ENCODE measurements at regions not wholly inside any gene's neighbourhood (a gene's known extent, or its start where the extent isn't known, plus 50 kb on each side); places are given as distances from the start of the nearest gene placed in this dataset.
A peak's percentile ranks its signal among the peaks of the same experiment; 100 is the strongest.

- no peak overlapping the region for H3K4me3 ChIP-seq (ENCODE audit: low read length)
- peak; percentile 49 for DNase-seq (ENCODE audit: low read depth)
- TF ChIP-seq, protein P1, sequence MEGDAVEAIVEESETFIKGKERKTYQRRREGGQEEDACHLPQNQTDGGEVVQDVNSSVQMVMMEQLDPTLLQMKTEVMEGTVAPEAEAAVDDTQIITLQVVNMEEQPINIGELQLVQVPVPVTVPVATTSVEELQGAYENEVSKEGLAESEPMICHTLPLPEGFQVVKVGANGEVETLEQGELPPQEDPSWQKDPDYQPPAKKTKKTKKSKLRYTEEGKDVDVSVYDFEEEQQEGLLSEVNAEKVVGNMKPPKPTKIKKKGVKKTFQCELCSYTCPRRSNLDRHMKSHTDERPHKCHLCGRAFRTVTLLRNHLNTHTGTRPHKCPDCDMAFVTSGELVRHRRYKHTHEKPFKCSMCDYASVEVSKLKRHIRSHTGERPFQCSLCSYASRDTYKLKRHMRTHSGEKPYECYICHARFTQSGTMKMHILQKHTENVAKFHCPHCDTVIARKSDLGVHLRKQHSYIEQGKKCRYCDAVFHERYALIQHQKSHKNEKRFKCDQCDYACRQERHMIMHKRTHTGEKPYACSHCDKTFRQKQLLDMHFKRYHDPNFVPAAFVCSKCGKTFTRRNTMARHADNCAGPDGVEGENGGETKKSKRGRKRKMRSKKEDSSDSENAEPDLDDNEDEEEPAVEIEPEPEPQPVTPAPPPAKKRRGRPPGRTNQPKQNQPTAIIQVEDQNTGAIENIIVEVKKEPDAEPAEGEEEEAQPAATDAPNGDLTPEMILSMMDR (conservative IDR thresholded peaks at IDR 0.05; ENCODE audit: low read length) = no peak
These were observed 635.0 kb upstream of the TENM3 start for GRCh38 chr4:181608181-181608580.

DNA sequence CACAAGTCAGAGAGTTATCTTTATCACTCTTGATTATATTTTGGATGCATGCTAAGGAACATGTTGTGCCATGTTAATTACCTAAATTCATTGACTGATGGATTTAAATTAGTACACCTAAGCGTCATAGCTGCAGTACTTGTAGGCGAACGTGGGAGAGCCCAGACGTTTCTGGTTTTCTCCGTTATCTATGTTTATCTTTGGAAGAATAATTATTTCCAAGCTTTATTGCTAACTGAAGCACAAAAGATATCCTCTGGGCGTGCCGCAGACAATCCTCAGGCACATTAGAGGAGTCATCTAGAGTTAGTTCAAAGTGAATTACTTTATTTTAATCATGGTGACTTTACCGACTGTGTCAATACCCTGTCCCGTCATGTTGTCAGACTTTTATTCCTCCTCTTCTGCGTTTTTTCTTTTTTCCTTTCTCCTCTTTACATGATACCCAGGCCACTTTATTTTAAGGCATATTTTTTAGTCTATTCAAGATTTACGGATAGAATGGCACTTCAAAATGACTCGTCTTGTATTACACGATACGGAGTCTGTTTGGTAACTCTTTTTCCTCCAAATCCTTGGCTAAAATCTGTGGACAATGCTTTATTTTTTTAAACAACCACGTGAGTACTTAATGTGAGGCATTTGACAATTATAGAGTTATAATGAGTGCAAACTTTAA, 632.0 kb upstream of the TENM3 start:
- TF ChIP-seq, protein P1 (conservative IDR thresholded peaks at IDR 0.05; ENCODE audit: low read length) = no peak
- DNase-seq (ENCODE audit: low read depth) = no peak
- H3K4me3 ChIP-seq (ENCODE audit: low read length) = no peak overlapping the region

- TF ChIP-seq, protein P1 (conservative IDR thresholded peaks at IDR 0.05; ENCODE audit: low read length) = no peak
- no peak for DNase-seq (ENCODE audit: low read depth)
These were observed 631.1 kb upstream of the TENM3 start for GRCh38 chr4:181611946-181612600.

GRCh38 chr4:181613200-181613599, 630.0 kb upstream of the TENM3 start:
- no peak overlapping the region for H3K4me3 ChIP-seq (ENCODE audit: low read length)
- TF ChIP-seq, protein P1 (conservative IDR thresholded peaks at IDR 0.05; ENCODE audit: low read length) = no peak
- peak; percentile 59 for DNase-seq (ENCODE audit: low read depth)

More at GRCh38 chr4:181611946-181612600, 631.1 kb upstream of the TENM3 start:
- no peak overlapping the region for H3K4me3 ChIP-seq (ENCODE audit: low read length)

- TF ChIP-seq, protein P1 (conservative IDR thresholded peaks at IDR 0.05; ENCODE audit: low read length) = no peak
- DNase-seq (ENCODE audit: low read depth) = no peak
- H3K4me3 ChIP-seq (ENCODE audit: low read length) = no peak overlapping the region
These were observed 625.1 kb upstream of the TENM3 start for GRCh38 chr4:181618038-181618618.

DNA sequence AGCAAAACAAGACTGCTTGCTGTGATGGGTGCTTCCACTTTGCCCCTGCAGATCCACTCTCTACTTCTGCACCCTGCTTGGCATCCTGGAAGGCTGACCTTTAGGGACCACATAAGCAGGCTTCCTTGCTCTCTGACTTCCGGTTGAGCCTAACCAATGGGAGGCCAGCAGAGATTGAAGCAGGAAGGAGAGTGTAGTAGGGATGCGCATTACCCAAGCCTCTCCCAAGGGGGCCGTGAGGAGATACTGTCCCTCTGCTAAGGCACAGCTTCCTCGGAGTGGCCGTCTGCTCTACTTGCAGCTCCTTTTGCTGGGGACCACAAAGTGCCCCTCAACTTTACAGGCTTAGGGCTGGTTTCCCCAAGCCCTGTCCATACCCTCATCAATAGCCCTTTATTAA, 624.3 kb upstream of the TENM3 start:
- DNase-seq (ENCODE audit: low read depth) = no peak
- TF ChIP-seq, protein P1 (conservative IDR thresholded peaks at IDR 0.05; ENCODE audit: low read length) = no peak
- H3K4me3 ChIP-seq (ENCODE audit: low read length) = no peak overlapping the region

- no peak overlapping the region for H3K4me3 ChIP-seq (ENCODE audit: low read length)
- TF ChIP-seq, protein P1 (conservative IDR thresholded peaks at IDR 0.05; ENCODE audit: low read length) = no peak
- DNase-seq (ENCODE audit: low read depth) = no peak
These were observed 623.6 kb upstream of the TENM3 start for GRCh38 chr4:181619651-181620050.
